Activated CD8-positive, alpha-beta memory T cell treated with anti-CD3 and anti-CD28 coated beads for 36 hours (primary cell): ENCODE measurements at regions not wholly inside any gene's neighbourhood (a gene's known extent, or its start where the extent isn't known, plus 50 kb on each side); places are given as distances from the start of the nearest gene placed in this dataset.

Experiments used
- CTCF ChIA-PET: fragments of 350-600 bp; sonication (Branson Sonifier 250); formaldehyde crosslinking; loops from one replicate; lab custom pipeline; 2021; ENCODE audit warnings: antibody characterized with exemption; lab: Charles Lee
- POLR2A ChIA-PET: fragments of 350-600 bp; sonication (Branson Sonifier 250); formaldehyde crosslinking; loops from one replicate; lab custom pipeline; 2021; ENCODE audit warnings: antibody characterized with exemption; lab: Charles Lee

DNA sequence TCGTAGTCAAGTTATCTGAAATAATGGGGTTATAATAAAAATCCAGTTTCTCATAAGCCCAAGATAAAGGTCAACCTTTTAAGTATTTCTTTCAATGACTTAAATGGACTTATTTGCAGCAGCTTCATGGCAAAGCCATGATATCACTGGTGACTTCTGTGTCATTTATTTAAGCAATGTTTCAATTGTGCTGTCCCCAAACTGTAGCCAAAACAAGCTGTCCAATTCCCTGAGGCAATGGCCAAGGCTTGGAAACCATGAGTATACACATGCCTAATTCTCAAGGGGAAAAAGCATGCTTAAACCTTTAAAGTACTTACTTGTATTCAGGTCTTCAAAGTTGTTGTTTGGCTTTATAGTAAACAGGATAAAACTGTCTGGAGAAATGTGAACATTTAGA is 376.4 kb upstream of the TNC start:
- CTCF ChIA-PET: no interaction called here

DNA sequence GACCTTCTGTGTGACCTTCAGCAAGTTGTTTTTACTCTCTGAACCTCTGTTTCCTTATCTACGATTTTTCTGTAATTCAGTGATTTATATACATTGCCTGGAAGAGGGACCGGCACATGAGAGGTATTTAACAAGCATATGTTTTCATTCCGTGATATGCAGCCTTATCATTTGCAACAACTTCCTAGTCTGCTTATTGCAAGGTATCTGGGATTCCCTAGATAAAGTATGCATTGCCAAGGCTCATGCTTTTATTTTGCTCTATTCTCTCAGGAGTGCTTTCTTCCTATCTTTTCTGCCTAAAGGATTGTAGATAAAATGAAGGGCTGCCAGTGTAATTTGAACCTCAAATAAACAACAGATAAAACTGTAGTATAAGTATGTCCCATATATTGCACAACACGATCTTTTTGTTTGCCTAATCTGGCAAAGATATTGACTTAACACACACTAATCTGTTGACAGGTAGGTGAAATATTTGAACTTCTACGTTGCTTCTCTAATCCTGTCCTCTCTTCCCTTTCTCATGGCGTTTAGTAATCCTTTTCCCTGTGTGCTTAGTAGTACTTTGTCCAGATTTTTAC is 377.2 kb upstream of the TNC start:
- POLR2A ChIA-PET: no interaction called here

More for the DNA sequence above, 376.4 kb upstream of the TNC start:
- POLR2A ChIA-PET: no interaction called here

DNA sequence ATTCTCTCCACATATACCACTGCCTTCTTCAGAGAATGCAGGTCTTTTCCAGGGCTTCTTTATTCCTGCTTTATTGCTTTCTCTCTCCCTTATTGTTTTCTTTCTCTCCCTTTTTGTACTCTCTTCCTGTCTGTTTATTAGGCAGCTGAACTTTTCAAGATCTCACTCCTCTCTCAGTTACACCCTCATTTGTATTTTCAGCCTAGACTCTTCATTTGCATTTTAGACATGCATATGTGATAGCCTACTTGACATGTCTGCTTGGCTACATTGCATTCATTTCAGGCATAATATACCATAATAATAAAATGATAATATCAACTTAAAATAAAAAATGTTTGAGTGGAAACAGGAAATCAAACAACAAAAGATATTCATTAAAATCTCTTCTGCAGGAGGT is 377.9 kb upstream of the TNC start:
- ChIA-PET CTCF (no interaction called here), POLR2A (no interaction called here)

More for the DNA sequence above, 377.2 kb upstream of the TNC start:
- CTCF ChIA-PET: no interaction called here

DNA sequence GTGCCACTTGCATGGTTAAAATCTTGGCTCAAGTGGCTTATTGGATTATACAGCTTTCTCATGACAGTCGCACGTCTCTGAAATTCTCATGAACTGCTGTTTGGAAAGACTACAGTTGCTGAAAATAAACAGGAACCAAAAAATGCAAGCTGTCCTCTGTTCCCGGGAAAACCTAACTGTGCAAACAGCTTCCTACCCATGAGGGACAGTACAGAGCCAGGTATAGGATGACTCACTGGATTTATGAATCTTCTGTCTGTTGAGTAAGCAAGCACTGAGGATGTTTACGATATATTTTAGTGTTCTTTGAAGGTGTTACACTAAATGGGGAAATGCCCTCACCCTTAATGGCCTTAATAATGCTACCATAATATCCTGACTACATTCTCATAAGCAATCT is 380.3 kb upstream of the TNC start:
- POLR2A ChIA-PET: no interaction called here
- CTCF ChIA-PET: no interaction called here

DNA sequence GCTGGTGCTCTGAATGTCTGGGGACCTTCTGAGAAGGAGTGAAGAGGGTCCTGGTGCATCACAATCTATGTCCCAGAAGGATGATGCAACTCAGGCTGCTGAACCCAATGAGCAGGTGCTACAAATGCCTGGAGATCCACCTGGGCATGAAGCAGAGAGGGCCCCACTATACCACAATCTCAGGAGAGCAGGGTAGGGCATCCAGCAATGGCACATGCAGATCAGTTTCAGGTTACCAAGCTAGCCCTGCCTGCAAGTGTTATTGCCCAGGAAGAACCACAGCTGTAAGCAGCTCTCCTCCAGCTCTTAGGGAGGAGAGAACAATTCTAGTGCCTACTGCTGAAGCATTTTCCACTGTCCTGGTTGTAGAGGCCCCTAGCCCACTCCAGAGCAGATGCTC is 389.2 kb upstream of the TNC start:
- ChIA-PET CTCF (no interaction called here), POLR2A (no interaction called here)

DNA sequence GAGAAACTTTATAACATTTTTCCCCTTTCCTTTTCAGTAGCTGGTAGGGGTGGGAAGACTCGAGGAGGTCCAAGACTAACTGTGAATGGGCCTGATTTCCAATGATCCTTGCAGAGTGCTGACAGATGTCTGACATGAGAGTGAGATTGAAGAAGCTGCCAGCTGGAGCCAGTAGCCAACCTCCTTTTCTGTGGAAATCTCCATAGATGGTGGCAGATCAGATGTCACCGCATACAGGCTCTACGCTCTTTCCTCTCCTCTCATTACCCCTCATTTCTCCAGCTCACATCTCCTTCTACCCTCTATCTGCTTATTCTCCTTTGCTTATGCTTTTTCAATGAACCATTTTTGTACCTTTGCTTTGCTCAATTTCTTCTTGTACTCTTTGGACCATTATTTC is 395.2 kb upstream of the TNC start:
- CTCF ChIA-PET: no interaction called here

DNA sequence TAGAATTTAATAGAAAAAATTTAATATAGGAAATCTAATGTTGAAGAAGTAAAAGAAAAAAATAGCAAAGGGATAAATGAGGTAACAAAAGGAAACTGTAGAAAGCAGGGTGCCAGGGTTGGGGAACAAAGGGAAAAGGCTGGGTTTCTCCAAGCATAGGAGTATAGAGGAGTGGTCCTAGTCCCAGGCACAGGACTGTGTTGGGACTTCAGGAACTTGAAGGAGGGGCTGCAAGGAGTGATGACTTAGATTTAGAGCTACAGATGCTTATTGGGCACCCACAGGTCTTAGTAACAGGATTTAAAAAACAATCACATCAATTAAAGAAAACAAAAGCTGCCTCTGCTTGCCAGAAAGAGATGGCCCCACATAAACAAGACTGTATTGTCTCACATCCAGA is 396.5 kb upstream of the TNC start:
- ChIA-PET POLR2A (no interaction called here), CTCF (no interaction called here)

More for the DNA sequence above, 395.2 kb upstream of the TNC start:
- POLR2A ChIA-PET: no interaction called here

DNA sequence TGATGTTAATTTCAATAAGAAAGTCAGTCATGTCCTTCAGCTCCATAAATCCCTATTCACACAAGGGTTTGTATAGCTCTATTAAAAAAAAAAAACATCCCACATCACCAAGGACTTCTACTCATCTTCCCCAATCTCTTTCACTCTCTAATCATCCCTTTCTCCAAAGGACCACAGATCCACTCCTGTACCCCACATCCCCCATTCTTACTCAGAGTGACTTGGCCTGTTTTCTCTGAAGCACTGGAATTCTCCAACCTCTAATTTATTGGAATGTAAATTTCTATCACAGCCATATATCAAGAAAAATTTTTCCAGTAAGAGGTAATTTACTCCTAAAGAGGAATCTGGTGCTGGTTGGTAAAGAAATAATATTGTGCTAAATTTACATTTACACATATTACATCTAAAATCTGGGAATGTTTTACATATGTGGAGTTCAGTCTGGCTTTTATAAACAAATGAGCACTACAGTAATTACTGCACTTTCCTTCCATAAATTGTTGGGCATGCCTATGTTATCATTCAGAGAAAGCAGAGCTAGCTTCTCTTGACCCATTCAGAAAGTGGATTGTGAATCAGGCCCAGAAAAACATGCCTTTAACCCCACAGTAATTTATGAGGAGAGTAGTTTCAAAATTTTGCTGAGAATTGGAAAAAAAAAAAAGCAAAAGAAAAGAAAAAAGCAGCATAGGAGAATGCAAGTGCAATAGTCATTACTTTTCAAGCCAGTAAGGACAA is 399.5 kb upstream of the TNC start:
- ChIA-PET CTCF (no interaction called here), POLR2A (interaction anchor here (0.7 kb wide), 1 partner anchor 878 kb away, joined by 3 read pairs; no protein-coding TSS in a partner anchor)

DNA sequence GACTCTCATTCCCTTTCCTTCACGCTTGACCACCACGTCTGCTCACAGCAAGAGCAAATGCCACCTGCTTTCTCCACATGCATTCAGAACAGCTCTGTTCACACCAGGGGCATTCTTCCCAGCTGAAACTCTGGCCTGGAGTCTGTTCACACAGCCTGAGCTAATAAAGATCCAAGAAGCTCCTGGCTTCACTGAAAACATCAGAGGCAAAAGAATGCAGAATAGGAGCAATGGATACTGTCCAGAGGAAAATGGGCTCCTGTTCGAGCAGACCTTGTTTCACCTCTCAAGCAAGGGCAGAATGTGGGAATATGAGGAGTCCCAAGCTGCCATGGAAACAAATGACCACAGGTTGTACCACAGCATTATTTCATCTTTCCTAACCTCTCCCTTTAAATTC is 402.7 kb upstream of the TNC start:
- POLR2A ChIA-PET: no interaction called here
- CTCF ChIA-PET: no interaction called here

DNA sequence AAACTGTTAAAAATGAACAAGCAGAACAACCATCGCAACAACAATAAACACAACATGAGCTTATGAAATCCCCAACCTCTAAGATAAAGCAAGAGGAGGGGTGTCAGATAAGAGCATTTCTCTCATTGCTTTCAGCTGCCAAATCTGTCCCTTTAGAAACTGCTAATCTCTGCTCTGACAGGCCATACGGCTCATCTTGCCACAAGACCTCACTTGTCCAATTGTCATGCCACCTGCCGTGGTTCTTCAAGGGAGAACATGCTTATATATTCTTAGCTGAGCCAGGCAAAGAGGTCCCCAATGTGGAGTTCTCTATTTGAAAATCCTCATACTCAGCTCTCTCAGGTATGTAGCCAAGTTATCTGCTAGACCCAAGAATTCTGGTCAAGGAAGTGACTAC is 405.0 kb upstream of the TNC start:
- POLR2A ChIA-PET: no interaction called here
- CTCF ChIA-PET: no interaction called here

DNA sequence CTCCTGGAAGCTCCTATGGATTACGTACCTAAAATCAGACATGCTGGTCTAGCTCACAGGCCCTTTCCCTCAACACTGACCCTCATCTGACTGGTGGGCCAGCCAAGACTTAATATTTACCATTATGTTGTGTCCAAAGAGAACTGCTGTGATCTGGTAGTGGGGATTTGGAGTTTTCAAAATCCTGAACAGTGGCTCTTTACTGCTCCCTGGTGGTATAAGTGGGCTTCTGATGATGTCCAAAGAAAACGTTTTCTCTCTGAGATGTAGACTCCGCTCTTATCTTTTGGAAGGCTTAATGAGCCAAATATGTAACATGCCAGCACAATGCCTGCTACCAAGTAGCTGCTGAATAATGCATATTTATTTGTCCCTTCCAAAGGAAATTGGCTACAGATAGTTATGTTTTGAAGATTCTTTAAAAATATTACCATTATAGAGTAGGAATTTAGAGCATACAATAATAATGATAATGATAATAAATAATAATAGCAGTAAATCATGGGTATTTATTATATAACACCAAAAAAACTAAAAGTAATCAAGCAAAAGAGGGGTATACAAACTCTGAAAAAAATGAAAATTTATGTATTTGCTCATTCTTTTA is 406.6 kb upstream of the TNC start:
- POLR2A ChIA-PET: no interaction called here
- CTCF ChIA-PET: no interaction called here

DNA sequence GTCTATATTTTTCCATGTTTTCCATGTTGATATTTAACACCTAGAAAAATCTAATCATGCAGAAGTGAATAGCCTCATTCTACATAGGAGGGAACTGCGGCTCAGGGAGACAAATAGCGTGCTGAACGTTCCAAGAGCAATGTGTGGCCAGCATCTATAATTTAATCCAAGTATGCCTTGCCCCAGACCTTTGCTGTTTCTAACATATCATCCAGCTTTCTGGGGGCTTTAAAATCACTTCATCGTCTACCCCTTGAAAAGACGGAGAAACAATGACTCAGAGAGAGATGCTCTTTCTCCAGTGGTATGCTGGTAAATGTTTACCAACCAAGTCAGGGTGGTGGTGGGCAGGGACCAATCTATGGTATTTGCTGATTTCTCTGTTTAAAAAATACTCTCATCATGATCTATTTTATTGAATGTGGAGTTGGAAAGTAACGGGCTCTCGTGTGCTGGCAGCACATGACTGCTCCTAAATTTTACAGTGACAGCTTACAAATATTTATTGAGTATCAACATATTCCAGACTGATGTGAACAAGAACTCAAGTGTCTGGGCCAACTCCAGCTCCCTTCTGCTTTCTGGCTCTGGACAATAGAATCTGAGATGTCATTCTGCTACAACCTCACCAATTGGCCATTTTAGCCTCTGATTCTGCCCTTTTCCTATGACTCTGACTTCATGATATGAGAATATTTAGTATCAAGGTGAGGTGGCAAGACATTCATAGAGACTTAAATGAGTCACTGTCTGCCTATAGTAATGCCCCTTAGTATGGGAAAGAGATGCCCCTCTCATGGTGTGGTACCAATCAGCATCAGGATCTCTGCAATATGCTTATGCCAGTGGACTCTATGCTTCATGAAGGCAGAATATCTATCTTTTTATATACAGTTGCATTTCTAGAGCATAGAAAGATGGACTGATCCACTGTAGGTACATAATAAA is 407.4 kb upstream of the TNC start:
- ChIA-PET POLR2A (no interaction called here), CTCF (no interaction called here)

DNA sequence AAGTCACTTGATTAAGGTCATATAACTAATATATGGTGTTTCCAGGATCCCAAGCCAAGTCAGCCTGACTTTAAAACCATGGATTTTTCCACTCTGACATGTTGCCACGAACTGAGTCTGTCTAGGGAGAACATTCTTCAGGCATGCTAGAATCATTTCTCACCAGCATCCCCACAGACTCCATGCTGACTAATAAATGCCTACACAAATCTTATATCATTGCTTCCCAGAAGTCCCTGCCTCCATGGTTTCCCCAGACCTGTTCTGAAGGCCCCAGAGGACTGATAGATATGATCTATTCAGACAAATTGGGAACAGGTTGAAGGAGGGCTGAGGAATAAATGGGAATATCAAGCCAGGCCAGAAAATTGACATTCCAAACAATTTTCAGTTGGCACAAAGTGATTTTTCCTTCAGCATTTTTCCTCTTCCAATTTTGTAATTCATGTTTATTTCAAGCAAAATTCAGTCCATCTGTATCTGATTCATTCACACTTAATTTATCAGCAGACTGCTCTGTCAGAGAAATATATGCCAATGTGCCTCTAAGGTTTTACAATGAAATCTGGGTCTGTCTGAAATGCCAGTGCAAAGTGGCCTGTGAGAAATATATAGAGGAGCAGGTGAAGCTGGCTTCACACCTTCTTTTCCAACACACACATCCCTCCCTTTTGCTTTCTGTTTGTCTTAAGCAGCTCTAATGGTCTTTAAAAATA is 413.6 kb upstream of the TNC start:
- ChIA-PET CTCF (no interaction called here), POLR2A (no interaction called here)

DNA sequence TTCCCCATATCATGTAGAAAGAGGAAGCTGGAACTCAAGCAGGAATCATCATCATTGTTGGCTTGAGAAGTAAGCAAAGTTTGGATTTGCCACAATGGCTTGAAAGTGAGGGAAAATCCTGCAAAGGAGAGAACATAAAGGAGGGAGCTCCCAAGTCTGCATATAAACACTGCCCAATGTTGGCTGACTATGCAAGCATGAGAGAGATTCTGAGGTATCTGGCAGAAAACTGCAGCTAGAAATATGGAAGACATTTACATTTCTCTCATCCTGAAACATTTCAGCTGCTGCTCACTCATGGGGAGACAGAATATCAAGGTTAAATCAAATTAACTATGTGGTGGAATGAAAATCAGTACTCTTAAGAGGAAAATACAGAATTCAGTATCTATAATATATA is 415.6 kb upstream of the TNC start:
- POLR2A ChIA-PET: no interaction called here
- CTCF ChIA-PET: no interaction called here

DNA sequence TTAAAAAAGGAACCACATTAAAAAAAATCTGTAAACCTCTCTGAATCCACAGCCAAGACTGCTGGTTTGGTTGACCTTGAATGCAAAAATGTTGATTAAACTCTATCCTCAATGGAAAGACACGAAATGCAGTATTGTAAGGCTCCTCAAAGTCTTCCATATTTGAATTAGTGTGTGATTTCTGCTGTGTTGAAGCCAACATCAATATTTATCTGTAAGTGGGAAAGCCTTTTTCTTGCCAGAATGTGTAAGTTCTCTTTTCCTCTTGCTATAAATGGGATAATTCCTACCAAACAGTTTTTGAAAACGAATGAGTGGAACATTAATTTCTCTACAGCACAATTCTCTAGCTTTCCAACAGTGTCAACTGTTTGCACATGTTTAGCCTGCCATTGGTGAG is 422.1 kb upstream of the TNC start:
- CTCF ChIA-PET: no interaction called here
- POLR2A ChIA-PET: no interaction called here

DNA sequence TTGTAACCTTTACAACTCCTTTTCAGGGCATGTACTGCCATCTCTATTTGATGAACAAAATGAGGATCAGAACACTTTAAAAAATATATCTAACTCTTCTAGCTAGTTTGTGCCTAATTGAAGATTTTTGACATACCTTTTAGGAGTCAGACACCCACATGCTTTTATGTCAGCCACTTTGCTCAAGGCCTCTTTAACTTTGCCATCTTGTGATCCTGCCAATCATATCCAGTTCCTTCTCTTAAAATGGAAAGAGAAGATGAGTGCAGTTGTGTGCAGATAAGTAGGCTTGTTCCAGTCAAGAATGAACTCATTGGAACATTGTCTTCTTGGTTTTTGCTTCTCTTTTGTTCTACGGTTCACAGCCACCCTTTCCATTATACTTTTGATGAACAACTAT is 425.6 kb upstream of the TNC start:
- ChIA-PET POLR2A (no interaction called here), CTCF (no interaction called here)

DNA sequence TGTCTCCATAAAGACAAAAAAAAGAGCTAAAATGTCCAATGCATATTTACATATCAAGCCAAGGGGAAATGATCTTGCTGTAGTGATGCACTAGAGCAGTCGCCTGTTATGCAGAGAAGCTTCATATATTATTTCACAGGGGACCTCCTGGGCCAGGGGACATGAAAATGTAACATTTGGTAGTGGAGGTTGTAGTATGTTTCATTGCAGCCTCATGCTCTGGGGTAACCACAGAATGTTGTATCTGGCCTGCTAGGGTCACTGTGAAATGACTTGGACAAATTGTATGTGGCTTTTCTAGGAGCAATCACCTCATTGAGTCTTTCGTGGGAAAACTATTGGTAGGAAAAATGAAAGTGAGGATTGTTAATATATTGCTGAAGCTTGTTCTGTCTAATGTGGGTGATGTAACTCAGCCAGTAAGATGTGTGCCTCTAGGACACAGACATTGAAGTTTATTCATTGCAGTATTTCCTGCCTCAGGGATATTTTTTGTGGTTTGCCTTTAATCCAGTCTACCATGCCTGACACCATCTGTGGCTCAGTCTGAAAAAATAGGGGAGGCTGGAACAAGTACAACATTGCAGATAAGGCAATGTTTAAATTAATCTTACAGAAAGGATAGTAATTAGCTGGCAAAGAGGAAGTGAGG is 430.8 kb upstream of the TNC start:
- CTCF ChIA-PET: no interaction called here

DNA sequence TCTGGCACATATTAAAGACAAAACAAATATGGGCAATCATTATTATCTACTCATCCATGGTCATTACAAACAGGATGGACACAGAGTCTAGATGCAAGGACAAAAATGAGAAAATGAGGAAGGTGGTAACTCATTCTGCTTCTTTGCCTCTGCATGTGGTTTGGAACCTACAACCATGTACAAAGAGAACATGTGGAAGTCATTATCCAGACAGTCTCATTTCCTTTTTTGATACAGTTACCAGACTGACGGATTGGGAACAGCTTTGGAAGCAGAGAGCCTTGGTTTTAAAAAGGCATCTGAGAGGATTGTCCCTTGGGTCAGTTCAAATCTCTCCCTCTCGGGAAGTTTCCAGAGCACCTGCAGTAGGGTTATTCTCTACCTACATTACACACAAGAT is 433.4 kb upstream of the TNC start:
- ChIA-PET POLR2A (no interaction called here), CTCF (no interaction called here)

More for the DNA sequence above, 430.8 kb upstream of the TNC start:
- POLR2A ChIA-PET: no interaction called here
